T-helper 2 cell treated with Interferon-gamma antibody and Interleukin-4, amounts not matched to agents 5 μg/mL and 100 μg/mL, for 36 hours (primary cell): ENCODE measurements at regions not wholly inside any gene's neighbourhood (a gene's known extent, or its start where the extent isn't known, plus 50 kb on each side); places are given as distances from the start of the nearest gene placed in this dataset.

Experiments
- DNase-seq: peaks from one replicate; pipeline ENCODE4 v3.0.0; 2021; ENCODE audit warnings: low spot score
- H3K27ac Mint-ChIP-seq: one replicate; pipeline ENCODE4 v1.8.0; 2021; ENCODE audit warnings: mild to moderate bottlenecking, mixed read lengths
- H3K27me3 Mint-ChIP-seq: one replicate; pipeline ENCODE4 v1.8.0; 2021; ENCODE audit warnings: low read depth, mixed read lengths
- H3K36me3 Mint-ChIP-seq: one replicate; pipeline ENCODE4 v1.8.0; 2021; ENCODE audit warnings: low read depth, mixed read lengths
- H3K4me1 Mint-ChIP-seq: one replicate; pipeline ENCODE4 v1.8.0; 2021; ENCODE audit warnings: low read depth, mixed read lengths
- H3K4me3 Mint-ChIP-seq: one replicate; pipeline ENCODE4 v1.8.0; 2022; ENCODE audit warnings: mild to moderate bottlenecking, moderate library complexity, mixed read lengths
- H3K9me3 Mint-ChIP-seq: one replicate; pipeline ENCODE4 v1.8.0; 2021; ENCODE audit warnings: mixed read lengths

DNA sequence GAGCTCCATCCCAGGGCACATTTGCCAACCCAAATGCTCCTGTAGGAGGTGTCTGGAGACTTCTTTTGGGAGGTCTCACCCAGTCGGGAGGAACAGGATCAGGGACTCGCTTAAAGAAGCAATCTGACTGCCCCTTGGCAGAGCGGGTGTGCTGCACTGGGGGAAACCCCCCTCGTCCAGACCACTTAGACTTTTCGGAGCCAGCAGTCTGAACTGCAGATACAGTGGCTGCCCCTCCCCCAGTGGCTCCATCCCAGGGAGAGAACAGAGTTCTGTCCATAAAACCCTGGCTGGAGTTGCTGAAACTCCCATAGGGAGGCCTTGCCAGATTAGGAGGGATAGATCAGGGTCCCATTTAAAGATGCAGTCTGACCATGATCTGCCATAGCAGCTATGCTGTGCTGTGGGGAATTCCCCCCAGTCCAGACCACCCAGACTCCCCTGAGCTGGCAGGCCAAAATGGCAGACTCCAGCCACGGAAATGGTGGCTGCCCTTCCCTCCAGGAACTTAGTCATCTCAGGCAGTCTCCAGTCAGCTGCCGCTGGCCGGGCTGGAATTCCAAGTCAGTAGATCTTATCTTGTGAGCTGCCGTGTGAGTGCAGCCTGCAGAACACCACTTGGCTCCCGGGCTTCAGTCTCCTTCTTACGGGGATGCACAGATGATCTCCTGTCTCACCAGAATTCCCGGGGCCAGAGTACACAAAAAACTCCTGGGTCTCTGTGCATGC lies 278.1 kb upstream of the SASH1 start:
- H3K27ac Mint-ChIP-seq: no peak overlapping the region
- DNase-seq: no peak
- H3K27me3 Mint-ChIP-seq: no peaks in the 10 kb centered on the region
- no peaks in the 10 kb centered on the region for H3K36me3 Mint-ChIP-seq
- no peaks in the 10 kb centered on the region for H3K4me1 Mint-ChIP-seq
- peaks cover 11% of the 10 kb centered on the region for H3K9me3 Mint-ChIP-seq
- H3K4me3 Mint-ChIP-seq: no peak overlapping the region

DNA sequence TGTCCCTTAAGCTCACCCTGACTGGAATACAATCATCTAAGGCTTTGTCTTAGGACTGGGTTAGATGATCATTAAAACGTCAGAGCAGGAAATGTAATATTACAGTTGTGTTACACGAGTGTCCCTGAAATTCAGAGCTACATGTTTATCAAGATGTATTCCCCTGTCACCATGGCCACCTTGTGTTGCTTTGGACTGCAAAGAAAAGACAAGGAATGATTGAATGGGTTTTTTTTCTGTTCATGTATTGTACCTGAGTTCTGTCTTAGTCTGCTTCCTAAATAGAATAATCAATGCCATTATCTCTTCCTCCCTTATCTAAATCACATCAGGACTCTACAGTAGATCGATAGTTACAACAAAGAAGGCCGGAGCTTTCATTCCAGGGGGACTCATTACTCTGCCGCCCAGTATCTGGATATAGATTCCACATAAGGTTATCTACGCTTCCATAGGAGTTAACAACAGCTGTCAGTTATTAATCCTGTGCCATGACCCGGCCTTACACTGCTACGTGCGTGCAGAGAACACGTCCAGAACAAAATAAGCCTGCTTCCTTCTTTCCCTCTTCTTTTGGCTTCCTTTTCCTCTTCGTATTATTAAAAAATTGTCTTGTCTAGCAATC lies 274.1 kb upstream of the SASH1 start:
- H3K36me3 Mint-ChIP-seq: no peaks in the 10 kb centered on the region
- no peak for DNase-seq
- H3K4me1 Mint-ChIP-seq: no peaks in the 10 kb centered on the region
- no peak overlapping the region for H3K4me3 Mint-ChIP-seq
- H3K27me3 Mint-ChIP-seq: no peaks in the 10 kb centered on the region
- no peak overlapping the region for H3K27ac Mint-ChIP-seq
- H3K9me3 Mint-ChIP-seq: peaks cover 11% of the 10 kb centered on the region

DNA sequence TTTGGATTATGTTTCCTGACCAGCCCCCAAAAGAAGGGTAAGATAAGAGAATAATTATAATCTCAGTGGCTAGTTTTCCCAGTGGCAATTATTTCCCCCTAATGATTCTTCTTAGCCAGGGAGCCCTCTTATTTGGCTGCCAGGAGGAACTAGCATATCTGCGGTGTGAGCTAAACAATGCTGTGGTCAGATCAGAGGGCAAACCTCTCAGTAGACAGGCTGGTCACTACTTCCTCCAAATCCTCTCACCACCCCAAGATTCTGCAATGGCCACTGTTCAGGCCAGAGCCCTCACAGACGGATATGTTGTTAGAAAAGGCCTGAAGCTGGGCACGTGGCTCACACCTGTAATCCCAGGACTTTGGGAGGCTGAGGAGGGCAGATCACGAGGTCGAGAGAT lies 273.4 kb upstream of the SASH1 start:
- no peak overlapping the region for H3K4me3 Mint-ChIP-seq
- DNase-seq: no peak
- H3K36me3 Mint-ChIP-seq: no peaks in the 10 kb centered on the region
- no peaks in the 10 kb centered on the region for H3K27me3 Mint-ChIP-seq
- H3K9me3 Mint-ChIP-seq: peaks cover 8% of the 10 kb centered on the region
- H3K27ac Mint-ChIP-seq: no peak overlapping the region
- H3K4me1 Mint-ChIP-seq: no peaks in the 10 kb centered on the region

DNA sequence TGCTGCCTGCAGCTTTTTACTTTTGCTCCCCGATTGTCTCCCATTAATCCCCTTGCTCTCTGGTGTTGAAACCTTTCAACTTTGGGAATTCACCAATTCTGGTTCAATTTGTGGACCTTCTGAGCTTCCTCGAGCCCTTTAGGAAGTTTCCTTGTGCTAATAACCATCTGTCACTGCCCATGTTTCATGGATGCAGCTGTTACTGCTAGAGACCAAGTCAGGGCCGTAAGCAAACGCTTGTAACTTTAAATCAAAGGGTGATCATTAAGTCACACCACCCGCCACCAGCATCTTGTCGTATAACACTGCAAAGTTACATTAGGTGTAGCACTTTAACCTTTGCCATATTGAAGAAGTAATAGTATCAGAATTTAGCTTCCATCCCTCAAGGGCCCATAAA lies 268.3 kb upstream of the SASH1 start:
- Mint-ChIP-seq H3K9me3 (peaks cover 8% of the 10 kb centered on the region), H3K27me3 (no peaks in the 10 kb centered on the region), H3K36me3 (no peaks in the 10 kb centered on the region), H3K4me1 (no peaks in the 10 kb centered on the region), H3K27ac (no peak overlapping the region), H3K4me3 (no peak overlapping the region)
- DNase-seq: no peak

DNA sequence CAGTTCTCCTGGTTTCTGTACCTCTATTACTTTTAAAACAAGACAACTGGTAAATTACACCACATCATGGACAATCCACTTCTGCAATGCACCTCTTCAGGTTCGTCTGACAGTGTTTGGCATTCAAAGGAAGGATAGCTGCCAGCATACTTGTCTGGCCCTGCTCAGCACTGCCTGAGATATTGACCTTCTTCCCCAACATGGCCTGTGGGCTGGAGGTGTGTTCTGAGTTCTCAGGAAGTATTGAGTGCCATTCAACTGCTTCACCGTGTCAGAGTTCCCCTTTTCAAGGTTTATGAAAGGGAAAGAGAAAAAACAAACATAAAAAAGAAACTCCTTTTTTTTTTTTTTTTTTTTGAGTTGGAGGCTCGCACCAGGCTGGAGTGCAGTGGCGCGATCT lies 267.9 kb upstream of the SASH1 start:
- no peak for DNase-seq
- Mint-ChIP-seq H3K36me3 (no peaks in the 10 kb centered on the region), H3K4me3 (no peak overlapping the region), H3K9me3 (peaks cover 8% of the 10 kb centered on the region), H3K27me3 (no peaks in the 10 kb centered on the region), H3K27ac (no peak overlapping the region), H3K4me1 (no peaks in the 10 kb centered on the region)

DNA sequence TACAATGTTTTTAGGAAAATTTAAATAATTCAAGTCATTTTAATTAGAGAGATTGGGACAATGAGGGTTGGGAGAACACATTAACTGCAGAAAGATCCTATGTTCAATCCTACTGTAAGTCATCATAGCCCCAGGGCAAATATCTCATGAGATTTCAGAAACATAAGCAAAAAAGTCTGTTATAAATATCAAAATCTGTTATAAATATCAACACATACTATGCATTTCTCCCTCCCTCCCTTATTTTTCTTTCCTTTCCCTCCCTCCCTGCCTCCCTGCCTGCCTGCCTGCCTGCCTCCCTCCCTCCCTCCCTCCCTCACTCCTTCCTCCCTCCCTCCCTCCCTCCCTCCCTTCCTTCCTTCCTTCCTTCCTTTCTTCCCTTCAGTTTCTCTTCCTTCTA lies 267.3 kb upstream of the SASH1 start:
- no peaks in the 10 kb centered on the region for H3K4me1 Mint-ChIP-seq
- no peak for DNase-seq
- H3K36me3 Mint-ChIP-seq: no peaks in the 10 kb centered on the region
- H3K27me3 Mint-ChIP-seq: no peaks in the 10 kb centered on the region
- H3K9me3 Mint-ChIP-seq: peaks cover 8% of the 10 kb centered on the region
- H3K4me3 Mint-ChIP-seq: no peak overlapping the region
- H3K27ac Mint-ChIP-seq: no peak overlapping the region

DNA sequence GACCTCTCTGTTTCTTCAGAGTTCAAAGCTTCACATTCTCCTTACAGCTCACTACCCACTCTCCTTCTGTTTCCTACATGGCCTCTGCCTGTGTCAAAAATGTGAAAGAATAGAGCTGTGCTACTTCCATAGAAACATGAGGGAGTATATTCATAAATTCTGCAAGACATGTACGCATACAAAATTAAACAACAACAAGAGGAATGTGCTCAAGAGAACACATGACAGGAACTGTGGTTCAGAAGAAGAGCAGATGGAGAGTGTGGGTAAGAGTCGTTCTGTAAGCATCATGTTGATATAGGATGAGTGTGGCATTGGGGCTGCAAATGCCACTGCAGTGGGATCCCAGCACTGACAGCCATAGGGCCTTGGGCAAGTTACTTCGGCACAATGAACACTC lies 266.6 kb upstream of the SASH1 start:
- Mint-ChIP-seq H3K27me3 (no peaks in the 10 kb centered on the region), H3K4me1 (no peaks in the 10 kb centered on the region), H3K27ac (no peak overlapping the region), H3K9me3 (peaks cover 8% of the 10 kb centered on the region), H3K4me3 (no peak overlapping the region), H3K36me3 (no peaks in the 10 kb centered on the region)
- no peak for DNase-seq

DNA sequence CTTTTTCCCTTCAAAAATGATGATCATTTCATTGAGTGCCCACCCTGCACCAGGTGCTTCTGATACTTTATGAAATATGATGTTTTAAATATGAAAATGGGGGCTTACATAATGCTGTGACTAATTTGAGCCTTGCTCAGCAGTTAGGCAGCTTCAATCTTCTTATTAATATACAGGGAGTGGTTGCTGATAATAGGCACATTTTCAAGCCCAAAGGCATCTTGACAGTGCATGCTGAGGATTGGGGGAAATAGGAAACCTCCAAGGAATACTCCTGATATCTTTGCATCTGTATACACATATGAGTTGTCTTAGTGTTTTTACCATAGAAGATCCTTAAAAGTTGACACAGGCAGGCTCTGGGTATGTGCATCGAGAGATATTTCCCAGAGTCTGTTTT lies 262.3 kb upstream of the SASH1 start:
- no peaks in the 10 kb centered on the region for H3K27me3 Mint-ChIP-seq
- no peak overlapping the region for H3K27ac Mint-ChIP-seq

DNA sequence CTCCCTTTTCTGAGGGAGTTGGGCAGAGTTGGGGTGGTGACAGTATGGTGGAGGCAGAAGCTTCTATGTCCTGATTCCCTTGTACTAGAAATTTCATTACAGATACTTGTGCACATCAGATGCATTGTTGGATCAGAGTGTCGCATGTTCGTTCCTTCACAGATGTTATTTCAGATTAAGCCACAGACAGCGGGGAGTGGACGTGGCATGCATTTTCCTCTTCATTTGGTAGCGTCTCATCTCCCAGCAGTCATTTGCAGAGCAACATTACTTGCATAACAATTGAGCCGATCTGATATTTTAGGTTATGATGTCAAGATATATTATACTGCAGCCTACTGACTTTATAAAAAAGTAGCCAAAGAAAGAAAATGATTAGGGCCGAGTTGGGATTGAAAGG lies 261.6 kb upstream of the SASH1 start:
- no peaks in the 10 kb centered on the region for H3K9me3 Mint-ChIP-seq
- H3K27ac Mint-ChIP-seq: no peak overlapping the region
- H3K4me3 Mint-ChIP-seq: no peak overlapping the region
- no peaks in the 10 kb centered on the region for H3K27me3 Mint-ChIP-seq
- H3K4me1 Mint-ChIP-seq: no peaks in the 10 kb centered on the region
- H3K36me3 Mint-ChIP-seq: no peaks in the 10 kb centered on the region
- no peak for DNase-seq

More for the DNA sequence above, 262.3 kb upstream of the SASH1 start:
- H3K4me1 Mint-ChIP-seq: no peaks in the 10 kb centered on the region
- no peaks in the 10 kb centered on the region for H3K36me3 Mint-ChIP-seq
- no peaks in the 10 kb centered on the region for H3K9me3 Mint-ChIP-seq
- no peak for DNase-seq
- no peak overlapping the region for H3K4me3 Mint-ChIP-seq

DNA sequence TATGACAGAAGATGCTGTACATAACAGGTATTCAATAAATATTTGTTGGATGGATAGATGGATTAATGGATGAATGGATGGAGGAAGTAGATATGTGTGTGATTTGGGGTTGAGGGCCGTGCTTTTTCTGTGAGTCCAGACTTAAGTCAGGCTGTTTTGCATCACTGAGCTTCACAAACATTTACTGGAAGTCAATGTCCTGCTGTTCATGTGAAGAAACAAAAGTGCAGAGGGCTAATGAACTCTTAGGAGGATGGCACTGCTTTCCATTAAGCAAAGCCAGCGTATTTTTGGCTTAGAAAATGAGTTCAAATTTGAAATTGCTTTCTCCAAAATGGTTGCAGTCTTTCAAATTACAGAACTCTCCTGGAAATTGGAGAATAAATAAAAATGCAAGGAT lies 260.6 kb upstream of the SASH1 start:
- Mint-ChIP-seq H3K27me3 (no peaks in the 10 kb centered on the region), H3K4me3 (no peak overlapping the region), H3K4me1 (no peaks in the 10 kb centered on the region), H3K9me3 (no peaks in the 10 kb centered on the region), H3K27ac (no peak overlapping the region), H3K36me3 (no peaks in the 10 kb centered on the region)
- DNase-seq: no peak

DNA sequence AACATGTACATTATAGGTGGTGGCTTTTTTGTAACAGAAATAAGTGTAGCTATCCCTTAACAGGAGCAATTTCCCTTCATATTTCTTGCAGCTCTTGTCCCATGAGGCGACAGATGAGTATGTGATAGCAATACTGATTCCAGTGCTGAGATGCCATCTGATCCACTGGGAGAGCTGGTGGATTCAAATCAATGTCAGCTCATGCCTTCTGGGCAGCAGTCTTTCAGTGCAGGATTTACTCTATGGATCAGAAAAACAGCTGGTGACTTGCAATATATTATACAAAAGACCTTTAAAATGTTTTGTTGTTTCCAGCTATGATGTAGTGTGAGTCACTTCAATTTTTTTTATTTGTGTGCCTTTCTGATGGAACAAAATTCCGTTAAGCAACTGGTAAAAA lies 259.9 kb upstream of the SASH1 start:
- Mint-ChIP-seq H3K27ac (no peak overlapping the region), H3K36me3 (no peaks in the 10 kb centered on the region), H3K4me3 (no peak overlapping the region), H3K4me1 (no peaks in the 10 kb centered on the region), H3K27me3 (no peaks in the 10 kb centered on the region), H3K9me3 (no peaks in the 10 kb centered on the region)
- no peak for DNase-seq

DNA sequence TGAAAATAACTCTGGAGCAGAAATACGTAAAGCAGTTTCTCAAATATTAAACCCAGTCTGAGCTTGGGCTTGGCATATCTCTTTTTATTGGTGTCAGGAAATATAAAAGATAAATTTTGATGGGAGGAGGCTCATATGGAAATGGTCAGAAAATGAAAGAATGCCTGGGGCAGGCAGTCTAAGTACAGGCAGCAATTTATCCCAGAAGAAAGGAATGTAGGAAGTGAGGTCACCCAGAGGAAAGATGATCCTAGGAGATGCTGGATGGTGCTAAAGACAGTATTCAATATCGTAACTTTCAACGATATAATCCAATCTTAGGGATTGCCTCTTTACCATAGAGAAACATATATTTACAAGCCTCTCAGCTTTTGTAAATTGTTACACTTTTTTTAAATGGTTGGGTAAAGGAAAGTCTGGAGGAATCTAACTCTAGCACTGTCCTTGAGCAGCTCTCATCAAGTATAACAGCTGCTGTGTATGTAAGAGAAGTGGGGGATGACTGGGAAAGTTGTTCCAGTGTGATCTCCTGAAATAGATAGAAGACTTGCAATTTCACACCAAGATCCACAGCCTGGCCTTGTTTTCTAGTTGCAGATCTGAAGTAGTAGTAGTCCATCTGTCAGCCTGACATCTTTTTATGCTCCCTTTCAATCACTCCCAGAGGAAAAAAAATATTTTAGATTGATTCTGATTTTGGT lies 256.9 kb upstream of the SASH1 start:
- H3K27ac Mint-ChIP-seq: no peak overlapping the region
- H3K4me3 Mint-ChIP-seq: no peak overlapping the region
- no peak for DNase-seq
- peaks cover under 1% of the 10 kb centered on the region for H3K9me3 Mint-ChIP-seq
- H3K27me3 Mint-ChIP-seq: no peaks in the 10 kb centered on the region
- no peaks in the 10 kb centered on the region for H3K36me3 Mint-ChIP-seq
- no peaks in the 10 kb centered on the region for H3K4me1 Mint-ChIP-seq

DNA sequence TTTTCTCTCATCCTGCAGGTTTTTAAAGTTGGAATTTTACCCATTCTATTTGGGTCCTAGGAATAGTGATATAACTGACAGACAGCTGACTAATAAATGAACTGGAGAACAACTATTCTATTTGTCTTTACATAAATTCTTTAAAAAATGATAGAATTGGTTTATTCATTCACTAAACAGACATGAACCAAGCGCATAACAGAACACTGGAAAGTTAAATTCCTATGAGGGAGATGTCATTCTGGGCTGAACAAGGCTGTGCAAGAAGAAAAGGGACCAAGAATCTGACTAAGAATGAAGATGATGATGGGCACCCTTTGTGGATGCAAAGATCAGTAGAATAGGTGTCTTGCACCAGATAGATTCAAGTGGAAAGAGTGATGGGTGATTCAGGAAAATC lies 256.3 kb upstream of the SASH1 start:
- H3K9me3 Mint-ChIP-seq: peaks cover 7% of the 10 kb centered on the region
- H3K36me3 Mint-ChIP-seq: no peaks in the 10 kb centered on the region
- no peak overlapping the region for H3K27ac Mint-ChIP-seq
- H3K4me1 Mint-ChIP-seq: no peaks in the 10 kb centered on the region
- H3K27me3 Mint-ChIP-seq: no peaks in the 10 kb centered on the region
- no peak for DNase-seq
- H3K4me3 Mint-ChIP-seq: no peak overlapping the region

DNA sequence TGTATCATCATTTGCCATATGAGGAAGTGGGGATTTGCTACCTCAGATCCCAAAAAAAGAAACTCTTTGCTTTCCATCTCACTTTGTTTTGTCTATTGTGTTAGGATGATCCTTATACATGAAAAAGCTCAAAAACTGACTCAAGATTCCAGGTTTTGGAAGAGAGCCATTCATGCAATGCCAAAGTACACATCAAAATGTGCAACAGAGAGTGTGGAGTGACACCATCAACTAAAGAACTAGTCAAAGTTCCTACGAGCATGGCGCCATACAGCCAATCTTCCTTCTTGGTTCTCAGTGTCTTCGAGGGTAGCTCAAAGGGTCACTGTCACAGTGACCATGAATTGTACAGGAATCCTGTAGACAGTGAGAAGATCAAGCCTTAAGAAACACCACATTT lies 255.8 kb upstream of the SASH1 start:
- no peak overlapping the region for H3K4me3 Mint-ChIP-seq
- no peak for DNase-seq
- no peaks in the 10 kb centered on the region for H3K36me3 Mint-ChIP-seq
- no peak overlapping the region for H3K27ac Mint-ChIP-seq
- H3K4me1 Mint-ChIP-seq: no peaks in the 10 kb centered on the region
- no peaks in the 10 kb centered on the region for H3K27me3 Mint-ChIP-seq
- H3K9me3 Mint-ChIP-seq: peaks cover 8% of the 10 kb centered on the region
